ENCODE measurements at regions not wholly inside any gene's neighbourhood (a gene's known extent, or its start where the extent isn't known, plus 50 kb on each side); places are given as distances from the start of the nearest gene placed in this dataset.

DNA sequence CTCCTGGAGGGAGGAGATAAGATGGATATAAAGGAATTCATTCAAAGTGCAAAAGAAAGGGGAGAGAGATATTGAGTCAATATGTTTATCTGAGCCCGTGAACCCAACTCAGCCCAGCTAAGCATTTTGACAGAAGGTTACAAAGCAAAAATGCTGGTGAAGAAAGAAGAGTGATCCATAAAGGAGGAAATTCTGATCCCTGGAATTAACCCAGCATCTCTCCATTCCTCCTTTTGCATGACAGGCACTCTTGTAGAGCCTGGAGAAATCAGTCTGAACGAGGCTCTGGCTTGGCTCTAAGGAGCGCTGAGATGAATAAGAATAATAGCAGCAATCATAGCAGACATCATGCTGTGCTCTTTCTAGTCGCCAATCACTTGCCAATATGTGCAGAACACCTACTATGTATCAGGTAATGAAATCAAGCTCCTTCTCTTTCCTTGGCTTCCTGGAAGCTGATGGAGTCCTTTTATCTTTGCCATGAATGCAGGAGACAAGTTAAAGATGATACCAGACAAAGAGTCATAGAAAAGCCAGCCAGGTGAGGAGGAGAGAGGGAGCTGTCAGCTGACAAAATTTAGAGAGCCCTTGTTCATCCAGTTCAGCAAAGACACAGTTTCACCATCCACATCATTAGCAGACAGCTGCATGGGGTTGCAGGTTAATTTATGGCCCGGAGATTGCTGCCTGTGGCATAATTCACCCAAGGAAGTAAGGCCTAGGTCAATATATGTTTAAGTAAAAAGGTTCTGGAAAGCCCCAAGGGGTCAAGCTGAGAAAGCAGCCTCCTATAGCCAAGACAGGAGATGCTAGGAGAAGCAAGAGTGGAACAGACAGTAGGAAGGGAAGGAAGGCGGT lies 476.5 kb upstream of the TBX3 start:
- DNase-seq (ENCODE audit: low read depth): no peak
- Histone ChIP-seq H3K36me3 (ENCODE audit: control insufficient read depth, insufficient read depth, low read length) (no peaks in the 10 kb centered on the region), H3K27me3 (ENCODE audit: control insufficient read depth, insufficient read depth, low read length) (no peaks in the 10 kb centered on the region), H3K4me3 (ENCODE audit: low read depth, low read length) (no peak overlapping the region)
- TF ChIP-seq, protein P1, sequence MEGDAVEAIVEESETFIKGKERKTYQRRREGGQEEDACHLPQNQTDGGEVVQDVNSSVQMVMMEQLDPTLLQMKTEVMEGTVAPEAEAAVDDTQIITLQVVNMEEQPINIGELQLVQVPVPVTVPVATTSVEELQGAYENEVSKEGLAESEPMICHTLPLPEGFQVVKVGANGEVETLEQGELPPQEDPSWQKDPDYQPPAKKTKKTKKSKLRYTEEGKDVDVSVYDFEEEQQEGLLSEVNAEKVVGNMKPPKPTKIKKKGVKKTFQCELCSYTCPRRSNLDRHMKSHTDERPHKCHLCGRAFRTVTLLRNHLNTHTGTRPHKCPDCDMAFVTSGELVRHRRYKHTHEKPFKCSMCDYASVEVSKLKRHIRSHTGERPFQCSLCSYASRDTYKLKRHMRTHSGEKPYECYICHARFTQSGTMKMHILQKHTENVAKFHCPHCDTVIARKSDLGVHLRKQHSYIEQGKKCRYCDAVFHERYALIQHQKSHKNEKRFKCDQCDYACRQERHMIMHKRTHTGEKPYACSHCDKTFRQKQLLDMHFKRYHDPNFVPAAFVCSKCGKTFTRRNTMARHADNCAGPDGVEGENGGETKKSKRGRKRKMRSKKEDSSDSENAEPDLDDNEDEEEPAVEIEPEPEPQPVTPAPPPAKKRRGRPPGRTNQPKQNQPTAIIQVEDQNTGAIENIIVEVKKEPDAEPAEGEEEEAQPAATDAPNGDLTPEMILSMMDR (IDR thresholded peaks at IDR 0.05; ENCODE audit: insufficient read depth, low read length, poor library complexity, severe bottlenecking): no peak

DNA sequence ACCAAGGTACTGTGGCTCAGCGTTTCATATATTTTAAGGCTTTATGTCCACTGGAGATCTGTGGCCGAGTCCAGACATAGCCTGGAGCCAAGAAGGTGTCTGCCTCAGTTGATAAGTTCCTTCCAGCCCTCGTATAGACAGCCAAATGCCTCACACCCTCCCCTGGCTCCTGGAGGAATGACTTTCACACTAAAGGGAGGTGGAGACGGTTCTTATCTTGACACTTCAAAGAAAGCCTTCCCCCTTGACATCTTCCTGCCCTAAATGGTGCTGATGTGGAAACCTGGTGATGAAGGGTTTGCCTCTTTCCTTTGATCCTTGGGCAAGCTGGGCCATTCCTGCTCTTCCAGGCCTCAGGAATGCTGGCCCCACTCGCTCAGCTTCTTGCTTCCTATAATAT lies 474.8 kb upstream of the TBX3 start:
- no peaks in the 10 kb centered on the region for H3K36me3 ChIP-seq (ENCODE audit: control insufficient read depth, insufficient read depth, low read length)
- no peak for DNase-seq (ENCODE audit: low read depth)
- H3K27me3 ChIP-seq (ENCODE audit: control insufficient read depth, insufficient read depth, low read length): no peaks in the 10 kb centered on the region
- H3K4me3 ChIP-seq (ENCODE audit: low read depth, low read length): no peak overlapping the region
- TF ChIP-seq, protein P1 (IDR thresholded peaks at IDR 0.05; ENCODE audit: insufficient read depth, low read length, poor library complexity, severe bottlenecking): no peak

DNA sequence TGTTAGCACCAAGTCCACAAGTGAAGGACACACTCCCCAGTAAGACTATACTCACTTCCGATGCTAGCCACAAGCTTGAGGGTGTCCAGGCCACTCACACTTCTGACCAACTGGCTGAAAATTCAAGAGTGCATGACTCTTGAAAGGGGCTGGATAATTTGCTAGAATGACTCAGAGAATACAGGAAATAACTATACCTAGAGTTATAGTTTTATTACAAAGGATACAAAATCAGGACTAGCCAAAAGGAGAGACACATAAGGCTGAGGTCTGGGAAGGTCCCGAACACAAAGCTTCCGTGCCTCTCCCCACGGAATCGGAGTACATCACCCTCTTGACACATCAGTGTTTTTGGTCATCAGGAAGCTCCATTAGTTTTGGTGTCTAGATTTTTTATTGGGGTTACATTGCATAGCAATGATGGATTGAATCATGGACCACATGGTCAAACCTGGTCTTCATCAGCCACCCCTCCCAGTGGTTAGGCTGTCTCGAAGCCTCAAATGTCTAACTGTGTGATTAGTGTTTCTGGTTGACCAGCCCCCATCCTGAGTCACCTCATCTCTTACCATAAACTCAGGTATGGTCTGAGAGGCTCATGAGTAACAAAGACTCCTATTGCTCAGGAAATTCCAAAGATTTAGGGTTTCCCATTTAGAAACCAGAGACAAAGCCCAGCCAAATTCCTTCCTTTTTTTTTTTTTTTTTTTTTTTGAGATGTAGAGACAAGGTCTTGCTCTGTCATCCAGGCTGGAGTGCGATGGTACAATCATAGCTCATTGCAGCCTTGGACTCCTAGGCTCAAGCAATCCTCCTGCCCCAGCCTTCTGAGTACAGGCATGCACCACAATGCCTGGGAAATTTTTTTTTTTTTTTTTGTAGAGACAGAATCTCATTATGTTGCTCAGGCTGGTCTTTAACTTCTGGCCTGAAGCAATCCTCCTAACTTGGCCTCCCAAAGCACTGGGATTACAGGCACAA lies 472.0 kb upstream of the TBX3 start:
- peak; percentile 93 for DNase-seq (ENCODE audit: low read depth)
- Histone ChIP-seq H3K4me3 (ENCODE audit: low read depth, low read length) (no peak overlapping the region), H3K27me3 (ENCODE audit: control insufficient read depth, insufficient read depth, low read length) (no peaks in the 10 kb centered on the region), H3K36me3 (ENCODE audit: control insufficient read depth, insufficient read depth, low read length) (no peaks in the 10 kb centered on the region)
- TF ChIP-seq, protein P1 (IDR thresholded peaks at IDR 0.05; ENCODE audit: insufficient read depth, low read length, poor library complexity, severe bottlenecking): no peak

DNA sequence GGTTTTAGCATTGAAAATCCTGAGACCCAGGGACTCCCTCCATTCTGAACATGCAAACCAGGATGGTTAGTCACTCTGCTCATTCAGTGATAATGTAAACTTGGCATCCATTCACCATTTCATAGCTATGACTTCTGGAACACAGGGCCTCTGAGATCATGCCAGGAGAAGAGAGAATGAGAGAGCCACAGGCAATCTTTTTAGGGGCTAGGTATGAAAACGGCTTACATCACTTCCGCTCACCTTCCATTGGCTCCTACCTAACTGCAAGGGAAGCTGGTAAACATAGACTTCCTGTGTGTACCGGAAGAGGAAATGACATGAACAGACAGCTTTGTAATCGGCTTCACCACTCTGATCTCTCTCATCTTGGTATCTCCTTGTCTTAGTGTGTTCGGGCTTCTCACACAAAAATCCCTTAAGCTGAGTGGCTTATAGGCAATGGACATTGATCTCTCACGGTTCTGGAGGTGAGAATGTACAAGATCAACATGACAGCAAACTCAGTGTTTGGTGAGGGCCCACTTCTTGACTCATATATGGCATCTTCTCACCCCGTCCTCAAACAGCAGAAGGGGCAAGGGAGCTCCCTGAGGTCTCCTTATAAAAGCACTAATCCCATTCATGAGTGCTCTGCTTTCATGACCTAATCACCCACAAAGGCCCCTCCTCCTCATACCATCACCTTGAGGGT lies 465.9 kb upstream of the TBX3 start:
- DNase-seq (ENCODE audit: low read depth): no peak
- no peak overlapping the region for H3K4me3 ChIP-seq (ENCODE audit: low read depth, low read length)
- TF ChIP-seq, protein P1 (IDR thresholded peaks at IDR 0.05; ENCODE audit: insufficient read depth, low read length, poor library complexity, severe bottlenecking): no peak
- H3K27me3 ChIP-seq (ENCODE audit: control insufficient read depth, insufficient read depth, low read length): no peaks in the 10 kb centered on the region
- H3K36me3 ChIP-seq (ENCODE audit: control insufficient read depth, insufficient read depth, low read length): no peaks in the 10 kb centered on the region

DNA sequence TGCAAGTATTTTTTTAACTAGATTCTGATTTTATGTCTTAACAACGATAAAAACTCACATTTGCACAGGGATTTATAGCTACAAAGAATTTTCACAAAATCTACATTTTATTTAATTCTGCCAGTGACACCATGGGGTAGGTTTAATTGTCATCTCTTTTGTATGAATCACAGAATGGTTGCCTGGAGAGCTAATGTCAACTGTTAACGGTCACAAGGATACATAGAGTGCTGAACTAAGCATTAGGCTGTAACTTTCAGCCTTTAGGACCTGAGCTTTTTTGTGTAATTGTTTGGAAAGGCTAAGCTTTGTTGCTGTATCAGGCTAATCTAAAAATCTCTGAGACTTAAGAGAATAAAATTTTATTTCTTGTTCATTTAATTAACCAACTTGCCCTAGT lies 465.3 kb upstream of the TBX3 start:
- no peaks in the 10 kb centered on the region for H3K27me3 ChIP-seq (ENCODE audit: control insufficient read depth, insufficient read depth, low read length)
- H3K4me3 ChIP-seq (ENCODE audit: low read depth, low read length): no peak overlapping the region
- H3K36me3 ChIP-seq (ENCODE audit: control insufficient read depth, insufficient read depth, low read length): no peaks in the 10 kb centered on the region
- TF ChIP-seq, protein P1 (IDR thresholded peaks at IDR 0.05; ENCODE audit: insufficient read depth, low read length, poor library complexity, severe bottlenecking): no peak
- no peak for DNase-seq (ENCODE audit: low read depth)

Measured in kidney epithelial cell (primary cell).